ENCODE measurements at regions not wholly inside any gene's neighbourhood (a gene's known extent, or its start where the extent isn't known, plus 50 kb on each side); places are given as distances from the start of the nearest gene placed in this dataset.

GRCh38 chr12:115439008-115439601 is 755.1 kb upstream of the TBX3 start:
- TF ChIP-seq NRF1 (IDR thresholded peaks at IDR 0.05; ENCODE audit: low read depth, low read length) (no peak), GABPA (IDR thresholded peaks at IDR 0.05; ENCODE audit: borderline replicate concordance, insufficient read depth, low read length) (no peak)

Data from H1 (cell line).